Adrenal gland (tissue), 5 donors: ENCODE measurements at regions not wholly inside any gene's neighbourhood (a gene's known extent, or its start where the extent isn't known, plus 50 kb on each side); places are given as distances from the start of the nearest gene placed in this dataset.

ENCODE experiments used
- POLR2A ChIP-seq, 2 donors: fragments of 450-650 bp; IDR thresholded peaks; one replicate each; pipeline ENCODE4 v1.6.1; 2017; ENCODE audit warnings: antibody characterized with exemption in 2 of 2, mild to moderate bottlenecking in 2 of 2, moderate library complexity in 1 of 2
- TF ChIP-seq, protein P1 (sequence below), 6 experiments: fragments of 450-650 bp in 4 of 6; fragments of 200-600 bp in 2 of 6; sonication (generic) in 1 of 6; IDR thresholded peaks; 1 replicate in 5 of 6; 2 replicates in 1 of 6; pipeline versions ENCODE4 v1.5.1 to v1.8.0; 2016 to 2021; ENCODE audit warnings: antibody characterized with exemption in 6 of 6, mild to moderate bottlenecking in 2 of 6, moderate library complexity in 1 of 6
- donor health status: DM: no; HTN: no; CAD: no.

GRCh38 chr9:99718631-99719030 lies 103.1 kb upstream of the NR4A3 start:
- no peak for TF ChIP-seq POLR2A (IDR thresholded peaks at IDR 0.05)
- TF ChIP-seq, protein P1, sequence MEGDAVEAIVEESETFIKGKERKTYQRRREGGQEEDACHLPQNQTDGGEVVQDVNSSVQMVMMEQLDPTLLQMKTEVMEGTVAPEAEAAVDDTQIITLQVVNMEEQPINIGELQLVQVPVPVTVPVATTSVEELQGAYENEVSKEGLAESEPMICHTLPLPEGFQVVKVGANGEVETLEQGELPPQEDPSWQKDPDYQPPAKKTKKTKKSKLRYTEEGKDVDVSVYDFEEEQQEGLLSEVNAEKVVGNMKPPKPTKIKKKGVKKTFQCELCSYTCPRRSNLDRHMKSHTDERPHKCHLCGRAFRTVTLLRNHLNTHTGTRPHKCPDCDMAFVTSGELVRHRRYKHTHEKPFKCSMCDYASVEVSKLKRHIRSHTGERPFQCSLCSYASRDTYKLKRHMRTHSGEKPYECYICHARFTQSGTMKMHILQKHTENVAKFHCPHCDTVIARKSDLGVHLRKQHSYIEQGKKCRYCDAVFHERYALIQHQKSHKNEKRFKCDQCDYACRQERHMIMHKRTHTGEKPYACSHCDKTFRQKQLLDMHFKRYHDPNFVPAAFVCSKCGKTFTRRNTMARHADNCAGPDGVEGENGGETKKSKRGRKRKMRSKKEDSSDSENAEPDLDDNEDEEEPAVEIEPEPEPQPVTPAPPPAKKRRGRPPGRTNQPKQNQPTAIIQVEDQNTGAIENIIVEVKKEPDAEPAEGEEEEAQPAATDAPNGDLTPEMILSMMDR (IDR thresholded peaks at IDR 0.05), result no peak
